Activated naive CD8-positive, alpha-beta T cell treated with anti-CD3 and anti-CD28 coated beads, Interleukin-2, amount 10 ng/mL, durations not matched to agents 7 days and 5 days (primary cell): ENCODE measurements at regions not wholly inside any gene's neighbourhood (a gene's known extent, or its start where the extent isn't known, plus 50 kb on each side); places are given as distances from the start of the nearest gene placed in this dataset.

ENCODE experiments used
- ATAC-seq: fragments of 150-1000 bp; cut with Tn5 transposase; one replicate; pipeline ENCODE4 v1.10.0; 2021; ENCODE audit warnings: low read depth, moderate library complexity
- POLR2A ChIA-PET: fragments of 350-600 bp; sonication (Branson Sonifier 250); formaldehyde crosslinking; loops from one replicate; lab custom pipeline; 2021; ENCODE audit warnings: antibody characterized with exemption; lab: Charles Lee
- DNase-seq: peaks from one replicate; pipeline ENCODE4 v3.0.0; 2021
- H3K27ac Mint-ChIP-seq: one replicate; pipeline ENCODE4 v1.8.0; 2022; ENCODE audit warnings: mild to moderate bottlenecking, mixed read lengths
- H3K27me3 Mint-ChIP-seq: one replicate; pipeline ENCODE4 v1.8.0; 2022; ENCODE audit warnings: mild to moderate bottlenecking, moderate library complexity, mixed read lengths
- H3K36me3 Mint-ChIP-seq: one replicate; pipeline ENCODE4 v1.8.0; 2021; ENCODE audit warnings: mild to moderate bottlenecking, mixed read lengths
- H3K4me1 Mint-ChIP-seq: one replicate; pipeline ENCODE4 v1.8.0; 2021; ENCODE audit warnings: mixed read lengths
- H3K4me3 Mint-ChIP-seq: one replicate; pipeline ENCODE4 v1.8.0; 2022; ENCODE audit warnings: mild to moderate bottlenecking, moderate library complexity, mixed read lengths
- H3K9me3 Mint-ChIP-seq: one replicate; pipeline ENCODE4 v1.8.0; 2021; ENCODE audit warnings: mixed read lengths

DNA sequence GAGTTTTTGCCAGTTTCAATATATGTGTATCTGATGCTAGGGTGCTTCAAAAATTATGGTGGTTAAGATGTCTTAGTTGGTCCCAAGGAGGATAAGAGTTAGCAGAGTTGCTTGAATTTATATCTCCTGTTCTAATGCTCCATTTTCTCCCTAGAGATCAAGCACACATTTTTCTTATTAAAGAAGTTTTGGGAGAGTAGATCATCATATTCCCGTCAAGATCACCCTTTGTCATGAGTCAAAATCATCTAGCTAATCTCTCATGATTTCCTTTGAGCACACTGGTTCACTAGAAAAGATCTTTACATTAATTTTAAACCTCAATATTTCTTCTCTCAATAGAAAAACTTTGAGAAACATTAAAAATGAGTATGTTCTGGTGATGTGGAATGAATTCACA, 429.9 kb upstream of the SEMA3A start:
- no peak for DNase-seq
- H3K36me3 Mint-ChIP-seq, result no peaks in the 10 kb centered on the region
- POLR2A ChIA-PET, result no interaction called here
- no peaks in the 10 kb centered on the region for H3K27me3 Mint-ChIP-seq
- no peaks in the 10 kb centered on the region for H3K9me3 Mint-ChIP-seq
- H3K4me3 Mint-ChIP-seq, result no peak overlapping the region
- H3K4me1 Mint-ChIP-seq, result no peaks in the 10 kb centered on the region
- H3K27ac Mint-ChIP-seq, result no peak overlapping the region
- no peak for ATAC-seq

DNA sequence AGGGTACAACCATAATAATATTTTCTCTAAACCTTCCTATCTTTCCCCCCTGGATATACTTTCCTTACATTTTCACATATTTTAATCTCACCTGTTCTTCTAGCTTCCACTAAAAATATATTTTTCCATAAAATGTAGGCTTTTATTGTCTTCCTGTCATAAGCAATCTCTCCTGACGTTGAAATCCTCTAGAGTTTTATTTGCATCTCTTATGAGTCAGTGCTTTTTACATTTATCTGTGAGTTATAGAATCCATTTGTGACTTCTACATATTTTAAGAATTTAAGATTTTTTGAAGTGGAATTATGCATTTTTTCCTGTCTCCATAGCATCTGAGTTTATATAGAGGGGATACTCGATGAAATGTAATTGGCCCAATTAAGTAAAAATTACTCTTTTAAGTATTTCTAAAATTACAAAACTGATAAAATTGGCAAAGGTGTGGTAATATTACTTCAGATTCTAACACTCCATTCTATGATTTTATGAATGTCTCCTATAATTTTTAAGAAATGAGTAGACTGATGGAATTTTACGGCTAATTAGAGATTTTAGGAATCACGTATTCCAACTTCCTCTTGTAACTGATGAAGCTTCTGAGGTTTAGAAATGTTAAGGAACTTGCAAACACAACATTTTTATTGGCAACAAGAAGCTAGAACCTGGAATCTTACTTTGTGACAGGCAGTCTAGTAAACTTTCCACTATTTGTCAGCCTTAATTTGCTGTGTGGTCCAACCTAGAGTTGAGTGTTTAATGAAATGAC, 422.9 kb upstream of the SEMA3A start:
- Mint-ChIP-seq H3K27ac (no peak overlapping the region), H3K27me3 (no peaks in the 10 kb centered on the region), H3K36me3 (no peaks in the 10 kb centered on the region), H3K4me1 (no peaks in the 10 kb centered on the region), H3K9me3 (no peaks in the 10 kb centered on the region), H3K4me3 (no peak overlapping the region)
- DNase-seq, result no peak
- no peak for ATAC-seq
- POLR2A ChIA-PET, result no interaction called here

DNA sequence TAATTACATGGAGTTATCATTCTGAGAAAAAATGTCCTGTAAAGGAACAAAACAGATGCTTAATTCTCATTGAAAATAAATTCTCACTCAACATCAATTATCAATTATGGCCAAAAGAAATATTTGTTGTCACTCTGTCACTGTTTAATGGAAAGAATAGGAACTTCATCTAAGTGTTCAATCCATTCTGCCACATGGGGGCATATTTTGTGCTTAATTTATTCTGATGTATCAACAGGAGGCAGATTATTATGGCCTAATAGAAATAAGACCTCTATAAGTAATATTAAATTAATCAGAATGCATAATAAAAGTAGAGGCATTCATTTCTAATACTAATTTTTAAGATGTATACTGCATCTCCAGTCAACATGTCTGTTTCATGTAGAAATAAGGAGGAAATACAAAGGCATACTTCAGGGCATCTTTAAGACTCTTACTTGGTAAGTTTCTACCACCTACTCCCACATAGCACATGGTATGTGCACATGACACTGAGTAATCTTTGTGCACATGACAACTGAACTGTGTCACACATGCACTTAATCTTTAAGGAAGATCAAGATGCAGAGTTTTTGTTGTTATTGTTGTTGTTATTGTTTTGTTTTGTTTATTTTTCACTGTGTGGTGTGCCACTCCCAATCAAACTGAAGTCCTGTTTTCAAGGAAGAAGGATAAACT, 420.4 kb upstream of the SEMA3A start:
- no peaks in the 10 kb centered on the region for H3K9me3 Mint-ChIP-seq
- POLR2A ChIA-PET, result no interaction called here
- no peaks in the 10 kb centered on the region for H3K36me3 Mint-ChIP-seq
- DNase-seq (no peak), ATAC-seq (no peak)
- no peaks in the 10 kb centered on the region for H3K4me1 Mint-ChIP-seq
- H3K27ac Mint-ChIP-seq, result no peak overlapping the region
- no peak overlapping the region for H3K4me3 Mint-ChIP-seq
- no peaks in the 10 kb centered on the region for H3K27me3 Mint-ChIP-seq

DNA sequence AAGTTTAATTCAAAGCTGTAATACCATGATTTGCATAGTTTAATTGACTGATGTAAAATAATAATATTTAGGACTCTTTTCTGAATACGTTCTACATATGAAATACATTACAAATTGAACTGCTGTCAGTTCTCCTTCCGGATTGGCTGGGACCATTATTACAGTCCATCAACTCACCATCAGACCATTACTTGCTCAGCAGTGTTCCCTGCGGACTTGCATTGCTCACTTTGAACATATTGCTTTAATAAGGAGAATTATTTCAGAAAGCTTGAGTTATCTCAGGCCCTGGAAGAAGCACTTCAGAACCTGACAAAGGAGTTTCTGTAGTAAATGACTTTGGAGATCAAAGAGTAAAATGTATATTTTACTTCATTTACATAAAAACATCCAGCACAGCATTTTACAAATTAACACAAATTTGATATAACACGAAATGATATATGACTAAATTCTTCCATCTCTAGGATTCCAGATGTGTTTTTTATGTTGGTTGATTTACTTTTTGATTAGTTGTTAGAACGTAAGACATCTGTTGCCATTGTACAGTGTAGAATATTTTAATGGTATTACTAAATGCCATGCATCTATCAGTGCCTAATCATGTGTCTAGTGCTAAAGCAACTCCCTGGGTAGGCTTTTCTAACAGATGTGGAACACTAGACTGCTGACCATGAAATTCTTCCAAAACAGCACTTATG, 418.5 kb upstream of the SEMA3A start:
- DNase-seq (no peak), ATAC-seq (no peak)
- Mint-ChIP-seq H3K4me3 (no peak overlapping the region), H3K9me3 (no peaks in the 10 kb centered on the region), H3K27ac (no peak overlapping the region), H3K27me3 (no peaks in the 10 kb centered on the region), H3K4me1 (no peaks in the 10 kb centered on the region), H3K36me3 (no peaks in the 10 kb centered on the region)
- POLR2A ChIA-PET, result no interaction called here

DNA sequence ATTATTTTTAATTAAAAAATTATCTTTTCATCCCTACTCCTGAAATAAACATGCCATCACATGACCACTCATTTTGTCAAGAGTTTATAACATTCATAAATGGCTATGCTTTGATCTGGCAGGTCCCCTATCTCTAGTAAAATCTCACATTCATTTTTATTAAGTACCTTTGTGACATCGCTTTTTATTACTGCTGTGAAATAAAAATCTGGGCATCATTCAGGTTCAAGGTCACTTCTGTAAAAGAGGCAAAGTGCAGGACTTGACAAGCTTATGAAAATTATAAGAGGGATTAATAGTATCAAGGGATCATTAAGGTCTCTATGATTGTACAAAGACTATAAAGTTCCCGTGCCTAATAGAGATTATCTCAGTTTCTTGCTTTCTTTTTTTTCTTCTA, 416.8 kb upstream of the SEMA3A start:
- Mint-ChIP-seq H3K27ac (no peak overlapping the region), H3K27me3 (no peaks in the 10 kb centered on the region), H3K4me1 (no peaks in the 10 kb centered on the region), H3K9me3 (no peaks in the 10 kb centered on the region), H3K4me3 (no peak overlapping the region), H3K36me3 (no peaks in the 10 kb centered on the region)
- POLR2A ChIA-PET, result no interaction called here
- no peak for DNase-seq
- no peak for ATAC-seq

DNA sequence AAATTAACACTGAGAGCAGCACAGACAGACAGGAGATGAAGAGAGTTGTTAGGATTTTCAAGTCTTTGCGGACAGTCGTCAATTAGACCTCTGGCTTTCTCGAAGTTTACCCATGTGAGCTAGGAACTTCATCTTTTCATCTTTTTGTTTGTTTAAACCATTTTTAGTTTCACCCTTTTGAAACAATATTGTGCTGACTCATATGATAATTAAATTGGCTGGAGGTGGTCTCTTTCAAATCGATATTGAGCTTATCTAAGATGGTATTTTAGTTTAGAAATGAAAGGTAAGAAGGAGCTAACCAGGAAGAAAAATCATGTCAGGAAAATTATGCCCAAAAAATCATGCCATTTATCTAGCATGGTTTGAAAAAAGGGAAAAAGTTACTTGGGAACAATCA, 415.8 kb upstream of the SEMA3A start:
- Mint-ChIP-seq H3K27ac (no peak overlapping the region), H3K4me3 (no peak overlapping the region), H3K27me3 (no peaks in the 10 kb centered on the region), H3K4me1 (no peaks in the 10 kb centered on the region), H3K36me3 (no peaks in the 10 kb centered on the region), H3K9me3 (no peaks in the 10 kb centered on the region)
- POLR2A ChIA-PET, result no interaction called here
- ATAC-seq (no peak), DNase-seq (no peak)

DNA sequence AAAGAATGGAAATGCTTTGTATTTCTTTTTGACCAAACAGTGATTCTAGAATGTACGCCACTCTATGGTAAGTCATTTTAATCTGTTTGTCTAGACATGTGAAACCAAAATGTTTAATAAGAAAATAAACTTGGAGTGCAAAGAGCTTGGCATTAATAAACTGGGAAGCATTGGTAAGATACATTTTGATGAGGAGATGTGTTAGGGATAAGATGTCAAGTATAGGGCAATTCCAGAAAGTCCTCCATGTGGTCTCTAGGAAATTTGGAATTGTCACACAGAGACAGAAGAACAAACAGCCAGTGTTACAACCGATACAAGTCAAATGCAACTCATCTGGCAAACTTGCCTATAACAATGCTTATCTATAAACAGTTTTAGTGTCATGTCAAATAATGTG, 410.7 kb upstream of the SEMA3A start:
- no peaks in the 10 kb centered on the region for H3K4me1 Mint-ChIP-seq
- H3K36me3 Mint-ChIP-seq, result no peaks in the 10 kb centered on the region
- DNase-seq (no peak), ATAC-seq (no peak)
- H3K4me3 Mint-ChIP-seq, result no peak overlapping the region
- H3K27me3 Mint-ChIP-seq, result no peaks in the 10 kb centered on the region
- H3K27ac Mint-ChIP-seq, result no peak overlapping the region
- H3K9me3 Mint-ChIP-seq, result no peaks in the 10 kb centered on the region
- POLR2A ChIA-PET, result no interaction called here

DNA sequence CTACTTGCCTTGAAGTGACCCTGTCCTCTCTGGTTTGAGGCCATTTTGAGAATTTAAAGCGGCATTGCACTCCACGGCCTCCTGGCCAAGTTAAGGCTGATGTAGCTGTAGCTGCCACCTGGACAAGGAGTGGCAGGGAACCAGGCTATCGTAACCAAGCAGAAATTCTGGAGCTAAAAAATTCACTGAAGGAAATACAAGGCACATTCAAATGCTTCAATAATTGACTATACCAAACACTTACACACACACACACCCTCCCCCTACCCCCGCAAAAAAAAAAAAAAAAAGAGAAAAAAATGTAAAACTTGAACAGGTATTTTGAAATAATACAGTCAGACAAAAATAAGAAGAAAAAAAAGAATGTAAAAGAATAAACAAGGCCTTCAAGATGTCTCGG, 409.0 kb upstream of the SEMA3A start:
- POLR2A ChIA-PET, result no interaction called here
- DNase-seq, result no peak
- H3K9me3 Mint-ChIP-seq, result no peaks in the 10 kb centered on the region
- H3K4me1 Mint-ChIP-seq, result no peaks in the 10 kb centered on the region
- H3K27ac Mint-ChIP-seq, result no peak overlapping the region
- H3K36me3 Mint-ChIP-seq, result no peaks in the 10 kb centered on the region
- no peak overlapping the region for H3K4me3 Mint-ChIP-seq
- no peaks in the 10 kb centered on the region for H3K27me3 Mint-ChIP-seq
- ATAC-seq, result no peak

DNA sequence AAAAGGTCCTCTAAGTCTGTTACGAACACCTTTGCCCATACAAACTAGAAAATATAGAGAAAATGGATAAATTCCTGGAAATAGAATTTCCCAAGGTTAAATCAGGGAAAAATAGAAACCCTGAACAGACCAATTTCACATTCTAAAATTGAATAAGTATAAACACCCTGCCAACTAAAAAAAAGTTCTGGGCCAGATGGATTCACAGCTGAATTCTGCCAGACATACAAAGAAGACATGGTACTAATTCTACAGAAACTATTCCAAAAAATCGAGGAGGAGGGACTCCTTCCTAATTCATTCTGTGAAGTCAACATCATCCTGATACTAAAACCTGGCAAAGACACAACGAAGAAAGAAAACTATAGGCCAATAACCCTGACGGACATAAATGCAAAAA, 400.4 kb upstream of the SEMA3A start:
- Mint-ChIP-seq H3K4me3 (no peak overlapping the region), H3K9me3 (peaks cover 1% of the 10 kb centered on the region), H3K27me3 (no peaks in the 10 kb centered on the region), H3K4me1 (no peaks in the 10 kb centered on the region), H3K27ac (no peak overlapping the region), H3K36me3 (no peaks in the 10 kb centered on the region)
- ATAC-seq (no peak), DNase-seq (no peak)
- POLR2A ChIA-PET, result no interaction called here

DNA sequence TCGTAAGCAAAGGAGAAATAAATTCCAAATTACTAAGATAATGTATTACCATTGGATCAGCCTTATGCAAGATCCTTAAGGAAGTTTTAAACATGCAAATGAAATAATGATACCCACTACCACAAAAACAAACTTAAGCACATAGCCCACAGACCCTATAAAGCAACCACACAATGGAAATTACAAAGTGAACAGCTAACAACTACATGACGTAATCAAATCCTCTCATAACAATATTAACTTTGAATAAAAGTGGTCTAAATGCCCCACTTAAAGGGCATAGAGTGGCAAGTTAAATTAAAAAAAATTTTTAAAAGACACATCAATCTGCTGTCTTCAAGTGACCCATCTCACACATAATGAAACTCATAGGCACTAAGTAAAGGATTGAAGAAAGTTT, 397.3 kb upstream of the SEMA3A start:
- Mint-ChIP-seq H3K4me3 (no peak overlapping the region), H3K27ac (no peak overlapping the region), H3K4me1 (no peaks in the 10 kb centered on the region), H3K9me3 (peaks cover 1% of the 10 kb centered on the region), H3K27me3 (no peaks in the 10 kb centered on the region), H3K36me3 (no peaks in the 10 kb centered on the region)
- no peak for DNase-seq
- no peak for ATAC-seq
- POLR2A ChIA-PET, result no interaction called here

DNA sequence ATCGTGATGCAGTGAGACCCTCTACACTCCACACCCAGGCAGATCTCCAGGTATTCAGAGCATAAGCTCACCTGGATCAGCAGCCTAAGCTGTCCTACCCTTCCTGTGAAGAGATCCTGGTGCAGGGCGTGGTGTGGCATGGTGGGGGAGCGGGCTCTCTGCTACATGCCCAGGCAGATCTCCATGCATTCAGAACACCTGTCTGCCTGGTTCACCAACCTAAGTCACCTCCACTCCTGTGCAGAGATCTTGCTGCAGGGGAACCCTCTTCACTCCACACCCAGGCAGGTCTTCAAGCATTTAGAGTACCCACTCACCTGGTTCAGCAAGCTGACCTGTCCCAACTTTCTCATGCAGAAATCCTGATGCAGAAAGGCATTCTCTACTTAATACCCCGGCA, 394.4 kb upstream of the SEMA3A start:
- Mint-ChIP-seq H3K4me1 (no peaks in the 10 kb centered on the region), H3K27ac (no peak overlapping the region), H3K27me3 (no peaks in the 10 kb centered on the region), H3K36me3 (no peaks in the 10 kb centered on the region), H3K4me3 (no peak overlapping the region), H3K9me3 (peaks cover 1% of the 10 kb centered on the region)
- DNase-seq (no peak), ATAC-seq (no peak)
- POLR2A ChIA-PET, result no interaction called here

DNA sequence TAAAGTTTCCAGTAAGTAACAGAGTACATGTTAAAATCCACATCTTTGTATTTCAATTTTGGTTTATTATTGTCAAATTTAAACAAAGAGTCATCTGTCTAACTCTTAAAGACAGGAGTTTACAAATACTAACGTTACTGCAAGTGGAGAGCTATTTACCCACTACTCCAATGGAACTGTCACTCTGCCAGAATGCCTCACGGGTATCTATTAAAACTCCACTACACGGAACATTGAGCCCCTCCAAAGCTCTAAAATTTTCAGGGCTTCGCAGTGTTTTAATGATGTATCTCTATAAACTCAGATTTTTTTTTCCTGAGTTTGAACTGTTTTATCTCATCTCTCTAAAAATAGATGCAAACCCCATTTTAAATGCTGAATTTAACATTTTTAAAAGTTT, 388.7 kb upstream of the SEMA3A start:
- Mint-ChIP-seq H3K27me3 (no peaks in the 10 kb centered on the region), H3K4me1 (no peaks in the 10 kb centered on the region), H3K27ac (no peak overlapping the region), H3K9me3 (no peaks in the 10 kb centered on the region), H3K4me3 (no peak overlapping the region), H3K36me3 (no peaks in the 10 kb centered on the region)
- POLR2A ChIA-PET, result no interaction called here
- ATAC-seq (no peak), DNase-seq (no peak)

DNA sequence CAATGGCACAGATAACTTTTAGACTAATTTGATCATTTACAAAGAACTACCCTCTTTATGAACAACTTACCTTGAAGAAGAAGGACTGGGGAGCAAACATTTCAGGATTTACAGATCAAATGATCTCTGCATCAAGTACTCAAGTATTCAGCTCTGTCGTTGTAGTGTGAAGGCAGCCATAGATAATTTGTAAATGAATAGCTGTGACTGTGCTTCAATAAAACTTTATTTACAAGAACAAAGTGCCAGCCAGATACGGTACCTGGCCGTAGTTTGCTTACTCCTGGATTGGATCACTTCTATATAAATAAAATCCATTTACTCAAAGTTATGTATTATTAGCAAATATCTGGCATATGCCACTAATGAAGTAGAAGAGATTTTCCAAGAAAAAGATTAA, 388.2 kb upstream of the SEMA3A start:
- DNase-seq, result no peak
- H3K27me3 Mint-ChIP-seq, result no peaks in the 10 kb centered on the region
- H3K4me1 Mint-ChIP-seq, result no peaks in the 10 kb centered on the region
- no peaks in the 10 kb centered on the region for H3K36me3 Mint-ChIP-seq
- H3K9me3 Mint-ChIP-seq, result no peaks in the 10 kb centered on the region
- H3K4me3 Mint-ChIP-seq, result no peak overlapping the region
- no peak overlapping the region for H3K27ac Mint-ChIP-seq
- ATAC-seq, result no peak
- POLR2A ChIA-PET, result no interaction called here

DNA sequence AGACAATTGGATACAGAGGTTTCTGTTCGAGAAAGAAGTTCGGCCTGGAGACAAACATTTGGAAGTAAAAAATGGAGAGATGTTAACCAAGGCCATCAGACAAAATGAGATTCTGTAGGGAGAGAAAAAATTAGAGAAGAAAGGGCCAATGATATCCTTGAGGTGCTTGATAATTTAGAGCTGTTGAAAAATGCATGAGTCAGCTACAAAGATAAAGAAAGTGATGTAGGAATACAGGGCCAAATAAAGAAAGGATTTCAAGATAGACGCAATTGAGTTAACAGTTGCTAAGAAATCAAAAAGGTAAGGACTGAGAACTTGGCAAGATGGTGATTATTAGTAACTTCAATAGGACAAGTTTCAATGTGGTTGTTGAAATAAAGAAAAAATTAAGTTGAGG, 384.2 kb upstream of the SEMA3A start:
- no peak for DNase-seq
- Mint-ChIP-seq H3K27me3 (no peaks in the 10 kb centered on the region), H3K27ac (no peak overlapping the region), H3K36me3 (no peaks in the 10 kb centered on the region), H3K9me3 (no peaks in the 10 kb centered on the region), H3K4me3 (no peak overlapping the region), H3K4me1 (no peaks in the 10 kb centered on the region)
- no peak for ATAC-seq
- POLR2A ChIA-PET, result no interaction called here
